ENCODE measurements at regions not wholly inside any gene's neighbourhood (a gene's known extent, or its start where the extent isn't known, plus 50 kb on each side); places are given as distances from the start of the nearest gene placed in this dataset.
"Not testable (repeated sequence)": the region's sequence is repeated elsewhere in the genome, so short reads cannot be mapped to it uniquely, and the experiment has no call there.

GRCh38 chr18:75727456-75727855 lies 300.0 kb upstream of the SMIM21 start:
- Mint-ChIP-seq H3K27me3 (ENCODE audit: low read depth) (peaks cover 15% of the 10 kb centered on the region), H3K36me3 (ENCODE audit: insufficient read depth in 2 of 2) (no peaks in the 10 kb centered on the region), H3K4me1 (ENCODE audit: low read depth) (no peaks in the 10 kb centered on the region), H3K9me3 (no peaks in the 10 kb centered on the region), H3K27ac (no peak overlapping the region), H3K4me3 (no peak overlapping the region)
- DNase-seq: peak; percentile 28 to 31
- peak in 1 of 2 donors; percentile 43 for ATAC-seq (replicated peaks in 1 of 2)

GRCh38 chr18:75723521-75724340 lies 296.2 kb upstream of the SMIM21 start:
- H3K27ac Mint-ChIP-seq: no peak overlapping the region
- peaks cover 2 to 3% of the 10 kb centered on the region in 2 donors for H3K36me3 Mint-ChIP-seq (ENCODE audit: insufficient read depth in 2 of 2)
- no peak overlapping the region for H3K4me3 Mint-ChIP-seq
- DNase-seq (no peak), ATAC-seq (replicated peaks in 1 of 2) (no peak)
- H3K27me3 Mint-ChIP-seq (ENCODE audit: low read depth): peaks cover 11% of the 10 kb centered on the region
- peaks cover 3% of the 10 kb centered on the region in 2 donors for H3K9me3 Mint-ChIP-seq
- no peaks in the 10 kb centered on the region for H3K4me1 Mint-ChIP-seq (ENCODE audit: low read depth)

- Mint-ChIP-seq H3K4me3 (no peak overlapping the region), H3K27me3 (ENCODE audit: low read depth) (no peaks in the 10 kb centered on the region), H3K27ac (no peak overlapping the region), H3K9me3 (peaks cover 5 to 7% of the 10 kb centered on the region in 2 donors), H3K4me1 (ENCODE audit: low read depth) (no peaks in the 10 kb centered on the region), H3K36me3 (ENCODE audit: insufficient read depth in 2 of 2) (no peaks in the 10 kb centered on the region)
- DNase-seq (no peak), ATAC-seq (replicated peaks in 1 of 2) (no peak)
Observed at GRCh38 chr18:75714766-75715165, 287.3 kb upstream of the SMIM21 start.

GRCh38 chr18:75712124-75712867 lies 284.8 kb upstream of the SMIM21 start:
- ATAC-seq (replicated peaks in 1 of 2); H3K4me3 Mint-ChIP-seq; DNase-seq; H3K9me3 Mint-ChIP-seq; H3K27ac Mint-ChIP-seq; H3K4me1 Mint-ChIP-seq (ENCODE audit: low read depth); H3K27me3 Mint-ChIP-seq (ENCODE audit: low read depth); H3K36me3 Mint-ChIP-seq (ENCODE audit: insufficient read depth in 2 of 2): not testable (repeated sequence)

GRCh38 chr18:75700561-75700960 lies 273.1 kb upstream of the SMIM21 start:
- H3K9me3 Mint-ChIP-seq: peaks cover 0 to under 1% of the 10 kb centered on the region in 2 donors
- ATAC-seq (replicated peaks in 1 of 2): no peak
- H3K4me3 Mint-ChIP-seq: no peak overlapping the region
- no peak for DNase-seq
- H3K36me3 Mint-ChIP-seq (ENCODE audit: insufficient read depth in 2 of 2): no peaks in the 10 kb centered on the region
- H3K27ac Mint-ChIP-seq: no peak overlapping the region
- H3K4me1 Mint-ChIP-seq (ENCODE audit: low read depth): no peaks in the 10 kb centered on the region
- H3K27me3 Mint-ChIP-seq (ENCODE audit: low read depth): no peaks in the 10 kb centered on the region

- no peak overlapping the region for H3K27ac Mint-ChIP-seq
- peaks cover 0 to 2% of the 10 kb centered on the region in 2 donors for H3K9me3 Mint-ChIP-seq
- no peaks in the 10 kb centered on the region for H3K4me1 Mint-ChIP-seq (ENCODE audit: low read depth)
- DNase-seq: no peak
- ATAC-seq (replicated peaks in 1 of 2): no peak
- no peak overlapping the region for H3K4me3 Mint-ChIP-seq
- no peaks in the 10 kb centered on the region for H3K27me3 Mint-ChIP-seq (ENCODE audit: low read depth)
- no peaks in the 10 kb centered on the region for H3K36me3 Mint-ChIP-seq (ENCODE audit: insufficient read depth in 2 of 2)
Observed at GRCh38 chr18:75698861-75699260, 271.4 kb upstream of the SMIM21 start.

GRCh38 chr18:75697493-75697892 lies 270.0 kb upstream of the SMIM21 start:
- Mint-ChIP-seq H3K27me3 (ENCODE audit: low read depth) (no peaks in the 10 kb centered on the region), H3K4me3 (no peak overlapping the region), H3K9me3 (peaks cover 0 to 2% of the 10 kb centered on the region in 2 donors), H3K27ac (peak overlapping the region; percentile 59), H3K4me1 (ENCODE audit: low read depth) (no peaks in the 10 kb centered on the region), H3K36me3 (ENCODE audit: insufficient read depth in 2 of 2) (no peaks in the 10 kb centered on the region)
- no peak for ATAC-seq (replicated peaks in 1 of 2)
- DNase-seq: no peak

- Mint-ChIP-seq H3K9me3 (peaks cover 0 to 2% of the 10 kb centered on the region in 2 donors), H3K4me3 (no peak overlapping the region), H3K36me3 (ENCODE audit: insufficient read depth in 2 of 2) (no peaks in the 10 kb centered on the region), H3K4me1 (ENCODE audit: low read depth) (no peaks in the 10 kb centered on the region), H3K27ac (no peak overlapping the region), H3K27me3 (ENCODE audit: low read depth) (no peaks in the 10 kb centered on the region)
- no peak for DNase-seq
- ATAC-seq (replicated peaks in 1 of 2): no peak
Observed at GRCh38 chr18:75696391-75696790, 268.9 kb upstream of the SMIM21 start.

- ATAC-seq (replicated peaks in 1 of 2): no peak
- Mint-ChIP-seq H3K4me1 (ENCODE audit: low read depth) (no peaks in the 10 kb centered on the region), H3K27ac (no peak overlapping the region), H3K9me3 (peaks cover 0 to 2% of the 10 kb centered on the region in 2 donors), H3K36me3 (ENCODE audit: insufficient read depth in 2 of 2) (no peaks in the 10 kb centered on the region), H3K4me3 (no peak overlapping the region), H3K27me3 (ENCODE audit: low read depth) (no peaks in the 10 kb centered on the region)
- DNase-seq: no peak
Observed at GRCh38 chr18:75694292-75694691, 266.8 kb upstream of the SMIM21 start.

- DNase-seq (no peak), ATAC-seq (replicated peaks in 1 of 2) (no peak)
- no peaks in the 10 kb centered on the region for H3K27me3 Mint-ChIP-seq (ENCODE audit: low read depth)
- H3K4me1 Mint-ChIP-seq (ENCODE audit: low read depth): no peaks in the 10 kb centered on the region
- no peak overlapping the region for H3K4me3 Mint-ChIP-seq
- peaks cover 0 to 2% of the 10 kb centered on the region in 2 donors for H3K9me3 Mint-ChIP-seq
- H3K27ac Mint-ChIP-seq: no peak overlapping the region
- H3K36me3 Mint-ChIP-seq (ENCODE audit: insufficient read depth in 2 of 2): no peaks in the 10 kb centered on the region
Observed at GRCh38 chr18:75691483-75691882, 264.0 kb upstream of the SMIM21 start.

- not testable (repeated sequence) for H3K27ac Mint-ChIP-seq; H3K27me3 Mint-ChIP-seq (ENCODE audit: low read depth); DNase-seq; ATAC-seq (replicated peaks in 1 of 2); H3K4me3 Mint-ChIP-seq; H3K9me3 Mint-ChIP-seq; H3K36me3 Mint-ChIP-seq (ENCODE audit: insufficient read depth in 2 of 2); H3K4me1 Mint-ChIP-seq (ENCODE audit: low read depth)
Observed at GRCh38 chr18:75690283-75690682, 262.8 kb upstream of the SMIM21 start.

- H3K9me3 Mint-ChIP-seq: no peaks in the 10 kb centered on the region
- H3K27me3 Mint-ChIP-seq (ENCODE audit: low read depth): no peaks in the 10 kb centered on the region
- DNase-seq (no peak), ATAC-seq (replicated peaks in 1 of 2) (no peak)
- H3K4me1 Mint-ChIP-seq (ENCODE audit: low read depth): no peaks in the 10 kb centered on the region
- no peak overlapping the region for H3K27ac Mint-ChIP-seq
- no peaks in the 10 kb centered on the region for H3K36me3 Mint-ChIP-seq (ENCODE audit: insufficient read depth in 2 of 2)
- H3K4me3 Mint-ChIP-seq: no peak overlapping the region
Observed at GRCh38 chr18:75687626-75688025, 260.1 kb upstream of the SMIM21 start.

GRCh38 chr18:75683426-75683825 lies 255.9 kb upstream of the SMIM21 start:
- H3K27me3 Mint-ChIP-seq (ENCODE audit: low read depth): no peaks in the 10 kb centered on the region
- H3K27ac Mint-ChIP-seq: no peak overlapping the region
- H3K36me3 Mint-ChIP-seq (ENCODE audit: insufficient read depth in 2 of 2): no peaks in the 10 kb centered on the region
- no peak for ATAC-seq (replicated peaks in 1 of 2)
- no peaks in the 10 kb centered on the region for H3K4me1 Mint-ChIP-seq (ENCODE audit: low read depth)
- H3K4me3 Mint-ChIP-seq: no peak overlapping the region
- DNase-seq: no peak
- H3K9me3 Mint-ChIP-seq: no peaks in the 10 kb centered on the region
